ENCODE measurements at regions not wholly inside any gene's neighbourhood (a gene's known extent, or its start where the extent isn't known, plus 50 kb on each side); places are given as distances from the start of the nearest gene placed in this dataset.
"Not testable (repeated sequence)": the region's sequence is repeated elsewhere in the genome, so short reads cannot be mapped to it uniquely, and the experiment has no call there.

GRCh38 chr1:146883190-146883589 is 54.9 kb upstream of the NBPF12 start:
- not testable (repeated sequence) for FAIRE-seq; DNase-seq (ENCODE audit: low spot score in 2 of 2)

- not testable (repeated sequence) for DNase-seq (ENCODE audit: low spot score in 2 of 2); FAIRE-seq
These were observed 57.0 kb upstream of the NBPF12 start for GRCh38 chr1:146881096-146881495.

- DNase-seq (ENCODE audit: low spot score in 2 of 2); FAIRE-seq: not testable (repeated sequence)
These were observed 74.3 kb upstream of the NBPF12 start for GRCh38 chr1:146863799-146864319.

GRCh38 chr1:146853147-146853546 is 85.0 kb upstream of the NBPF12 start:
- not testable (repeated sequence) for DNase-seq (ENCODE audit: low spot score in 2 of 2); FAIRE-seq

- not testable (repeated sequence) for FAIRE-seq; DNase-seq (ENCODE audit: low spot score in 2 of 2)
These were observed 87.7 kb upstream of the NBPF12 start for GRCh38 chr1:146850352-146850889.

- DNase-seq (ENCODE audit: low spot score in 2 of 2); FAIRE-seq: not testable (repeated sequence)
These were observed 99.4 kb upstream of the NBPF12 start for GRCh38 chr1:146838725-146839124.

GRCh38 chr1:146826957-146827356 is 111.2 kb upstream of the NBPF12 start:
- not testable (repeated sequence) for FAIRE-seq; DNase-seq (ENCODE audit: low spot score in 2 of 2)

- not testable (repeated sequence) for FAIRE-seq; DNase-seq (ENCODE audit: low spot score in 2 of 2)
These were observed 143.9 kb upstream of the NBPF12 start for GRCh38 chr1:146794236-146794635.

- not testable (repeated sequence) for DNase-seq (ENCODE audit: low spot score in 2 of 2)
These were observed 145.4 kb upstream of the NBPF12 start for GRCh38 chr1:146792725-146793124.

GRCh38 chr1:146784212-146784940 is 153.7 kb upstream of the NBPF12 start:
- FAIRE-seq: not testable (repeated sequence)

More at GRCh38 chr1:146792725-146793124, 145.4 kb upstream of the NBPF12 start:
- FAIRE-seq: not testable (repeated sequence)

GRCh38 chr1:146781235-146781634 is 156.9 kb upstream of the NBPF12 start:
- not testable (repeated sequence) for FAIRE-seq; DNase-seq (ENCODE audit: low spot score in 2 of 2)

More at GRCh38 chr1:146784212-146784940, 153.7 kb upstream of the NBPF12 start:
- DNase-seq (ENCODE audit: low spot score in 2 of 2): not testable (repeated sequence)

GRCh38 chr1:146777826-146778602 is 160.1 kb upstream of the NBPF12 start:
- not testable (repeated sequence) for DNase-seq (ENCODE audit: low spot score in 2 of 2); FAIRE-seq

GRCh38 chr1:146774988-146775387 is 163.1 kb upstream of the NBPF12 start:
- not testable (repeated sequence) for DNase-seq (ENCODE audit: low spot score in 2 of 2); FAIRE-seq

GRCh38 chr1:146774271-146774670 is 163.9 kb upstream of the NBPF12 start:
- DNase-seq (ENCODE audit: low spot score in 2 of 2); FAIRE-seq: not testable (repeated sequence)

GRCh38 chr1:146771409-146771808 is 166.7 kb upstream of the NBPF12 start:
- not testable (repeated sequence) for FAIRE-seq; DNase-seq (ENCODE audit: low spot score in 2 of 2)

- DNase-seq (ENCODE audit: low spot score in 2 of 2); FAIRE-seq: not testable (repeated sequence)
These were observed 167.1 kb upstream of the NBPF12 start for GRCh38 chr1:146770998-146771397.

- not testable (repeated sequence) for FAIRE-seq
These were observed 174.9 kb upstream of the NBPF12 start for GRCh38 chr1:146763234-146763633.

GRCh38 chr1:146756858-146757257 is 181.3 kb upstream of the NBPF12 start:
- FAIRE-seq; DNase-seq (ENCODE audit: low spot score in 2 of 2): not testable (repeated sequence)

More at GRCh38 chr1:146763234-146763633, 174.9 kb upstream of the NBPF12 start:
- not testable (repeated sequence) for DNase-seq (ENCODE audit: low spot score in 2 of 2)

- not testable (repeated sequence) for DNase-seq (ENCODE audit: low spot score in 2 of 2); FAIRE-seq
These were observed 189.4 kb upstream of the NBPF12 start for GRCh38 chr1:146748686-146749085.

GRCh38 chr1:146731981-146732680 is 206.0 kb upstream of the NBPF12 start:
- FAIRE-seq; DNase-seq (ENCODE audit: low spot score in 2 of 2): not testable (repeated sequence)

Measured in frontal cortex (tissue), 3 donors.